ENCODE measurements at regions not wholly inside any gene's neighbourhood (a gene's known extent, or its start where the extent isn't known, plus 50 kb on each side); places are given as distances from the start of the nearest gene placed in this dataset.

DNA sequence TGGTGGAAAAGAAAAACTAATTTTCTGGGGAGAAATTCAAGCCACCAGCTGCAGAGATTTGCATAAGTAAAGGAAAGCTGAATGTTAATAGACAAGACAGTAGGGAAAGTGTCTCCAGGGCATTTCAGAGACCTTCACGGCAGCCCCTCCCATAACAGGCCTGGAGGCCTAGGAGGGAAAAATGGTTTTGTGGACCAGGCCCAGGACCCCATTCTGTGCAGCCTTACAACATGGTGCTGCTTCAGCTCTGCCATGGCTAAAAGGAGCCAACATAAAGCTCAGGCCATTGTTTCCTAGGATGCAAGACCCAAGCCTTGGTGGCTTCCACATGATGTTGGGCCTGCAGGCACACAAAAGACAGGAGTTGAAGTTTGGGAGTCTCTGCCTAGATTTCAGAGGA lies 697.1 kb downstream of the SOCS6 start:
- Mint-ChIP-seq H3K36me3 (ENCODE audit: low read depth) (no peaks in the 10 kb centered on the region), H3K4me1 (ENCODE audit: low read depth) (no peaks in the 10 kb centered on the region), H3K4me3 (no peak overlapping the region), H3K27ac (no peak overlapping the region), H3K9me3 (ENCODE audit: insufficient read depth) (peaks cover 21% of the 10 kb centered on the region), H3K27me3 (ENCODE audit: low read depth) (no peaks in the 10 kb centered on the region)
- POLR2A ChIA-PET, result no interaction called here
- no peak for ATAC-seq
- no peak for DNase-seq
- CTCF ChIA-PET, result no interaction called here

- ChIA-PET CTCF (no interaction called here), POLR2A (no interaction called here)
- no peaks in the 10 kb centered on the region for H3K36me3 Mint-ChIP-seq (ENCODE audit: low read depth)
- no peak overlapping the region for H3K27ac Mint-ChIP-seq
- no peak overlapping the region for H3K4me3 Mint-ChIP-seq
- H3K27me3 Mint-ChIP-seq (ENCODE audit: low read depth), result no peaks in the 10 kb centered on the region
- ATAC-seq (no peak), DNase-seq (no peak)
- H3K4me1 Mint-ChIP-seq (ENCODE audit: low read depth), result no peaks in the 10 kb centered on the region
- H3K9me3 Mint-ChIP-seq (ENCODE audit: insufficient read depth), result peaks cover 17% of the 10 kb centered on the region
Measured at GRCh38 chr18:70982292-70982691, 693.4 kb downstream of the SOCS6 start.

DNA sequence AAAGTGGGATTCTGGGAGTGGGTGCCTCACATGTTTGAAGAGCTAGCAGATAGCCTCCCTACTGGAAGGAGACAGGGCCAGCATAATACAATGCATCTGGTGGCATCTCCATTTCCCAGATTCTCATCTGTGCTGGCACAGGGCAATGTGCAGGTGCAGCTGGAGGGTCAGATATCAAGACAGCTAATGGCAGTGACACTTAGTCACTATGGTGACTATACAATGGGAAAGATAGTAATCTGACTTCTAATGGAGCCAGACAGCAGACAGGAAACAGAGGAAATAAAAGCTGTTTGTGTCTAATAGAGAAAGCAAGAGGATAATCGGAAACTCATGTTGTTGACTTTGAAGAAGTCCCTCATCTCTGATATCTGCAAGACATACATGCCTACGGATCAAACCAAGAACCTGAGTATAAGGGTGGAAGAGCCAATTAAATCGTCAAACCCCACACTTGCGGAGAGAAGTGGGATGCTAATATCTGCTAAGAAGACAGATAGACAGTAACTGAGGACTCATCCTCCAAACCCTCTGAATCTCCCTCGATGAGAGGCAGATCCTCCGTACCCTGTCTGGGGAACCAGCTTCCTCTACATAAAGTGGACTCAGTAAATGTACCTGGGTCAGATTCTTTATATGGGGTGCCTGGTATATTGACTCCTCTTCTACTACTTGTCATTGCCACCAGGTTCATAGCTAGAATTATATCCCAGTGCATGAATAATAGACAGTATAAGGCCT lies 692.7 kb downstream of the SOCS6 start:
- Mint-ChIP-seq H3K4me1 (ENCODE audit: low read depth) (no peaks in the 10 kb centered on the region), H3K4me3 (no peak overlapping the region), H3K9me3 (ENCODE audit: insufficient read depth) (peaks cover 13% of the 10 kb centered on the region), H3K27me3 (ENCODE audit: low read depth) (no peaks in the 10 kb centered on the region), H3K27ac (no peak overlapping the region), H3K36me3 (ENCODE audit: low read depth) (no peaks in the 10 kb centered on the region)
- POLR2A ChIA-PET, result no interaction called here
- CTCF ChIA-PET, result no interaction called here
- no peak for ATAC-seq
- no peak for DNase-seq

DNA sequence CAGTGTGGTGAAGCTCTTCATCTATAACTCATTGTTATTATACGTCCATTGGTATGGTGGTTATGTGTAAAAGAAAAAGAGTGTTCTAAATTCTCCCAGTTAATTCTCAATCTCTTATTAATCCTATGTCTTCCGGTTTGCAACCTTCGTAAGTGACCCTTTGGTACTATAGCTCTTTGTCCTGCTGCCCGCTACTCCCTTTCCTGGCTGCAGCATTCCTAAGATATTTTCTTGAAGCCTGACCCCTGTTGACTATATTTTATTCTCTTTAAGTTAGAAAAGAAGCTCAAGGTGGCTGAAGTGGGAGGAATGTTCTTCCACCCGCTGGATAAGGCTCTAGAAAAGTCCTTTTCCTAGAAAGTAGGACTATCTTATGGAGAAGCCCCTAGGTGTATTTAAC lies 684.8 kb downstream of the SOCS6 start:
- Mint-ChIP-seq H3K27ac (no peak overlapping the region), H3K27me3 (ENCODE audit: low read depth) (no peaks in the 10 kb centered on the region), H3K4me1 (ENCODE audit: low read depth) (no peaks in the 10 kb centered on the region), H3K4me3 (no peak overlapping the region), H3K9me3 (ENCODE audit: insufficient read depth) (no peaks in the 10 kb centered on the region), H3K36me3 (ENCODE audit: low read depth) (no peaks in the 10 kb centered on the region)
- ATAC-seq (no peak), DNase-seq (no peak)
- POLR2A ChIA-PET, result no interaction called here
- CTCF ChIA-PET, result no interaction called here

GRCh38 chr18:70966419-70966818 lies 677.6 kb downstream of the SOCS6 start:
- H3K27me3 Mint-ChIP-seq (ENCODE audit: low read depth), result no peaks in the 10 kb centered on the region
- no peaks in the 10 kb centered on the region for H3K9me3 Mint-ChIP-seq (ENCODE audit: insufficient read depth)
- no peaks in the 10 kb centered on the region for H3K4me1 Mint-ChIP-seq (ENCODE audit: low read depth)
- CTCF ChIA-PET, result no interaction called here
- H3K27ac Mint-ChIP-seq, result no peak overlapping the region
- H3K36me3 Mint-ChIP-seq (ENCODE audit: low read depth), result no peaks in the 10 kb centered on the region
- ATAC-seq (no peak), DNase-seq (no peak)
- POLR2A ChIA-PET, result no interaction called here
- no peak overlapping the region for H3K4me3 Mint-ChIP-seq

GRCh38 chr18:70961939-70962338 lies 673.1 kb downstream of the SOCS6 start:
- no peaks in the 10 kb centered on the region for H3K9me3 Mint-ChIP-seq (ENCODE audit: insufficient read depth)
- ATAC-seq, result no peak

GRCh38 chr18:70956554-70956953 lies 667.7 kb downstream of the SOCS6 start:
- DNase-seq, result no peak
- Mint-ChIP-seq H3K4me1 (ENCODE audit: low read depth) (no peaks in the 10 kb centered on the region), H3K27ac (no peak overlapping the region), H3K27me3 (ENCODE audit: low read depth) (no peaks in the 10 kb centered on the region), H3K4me3 (no peak overlapping the region), H3K9me3 (ENCODE audit: insufficient read depth) (no peaks in the 10 kb centered on the region), H3K36me3 (ENCODE audit: low read depth) (no peaks in the 10 kb centered on the region)
- POLR2A ChIA-PET, result no interaction called here
- no peak for ATAC-seq
- CTCF ChIA-PET, result no interaction called here

More at GRCh38 chr18:70961939-70962338, 673.1 kb downstream of the SOCS6 start:
- ChIA-PET CTCF (no interaction called here), POLR2A (no interaction called here)
- no peaks in the 10 kb centered on the region for H3K36me3 Mint-ChIP-seq (ENCODE audit: low read depth)
- H3K27ac Mint-ChIP-seq, result no peak overlapping the region
- no peaks in the 10 kb centered on the region for H3K4me1 Mint-ChIP-seq (ENCODE audit: low read depth)
- DNase-seq, result no peak
- H3K27me3 Mint-ChIP-seq (ENCODE audit: low read depth), result no peaks in the 10 kb centered on the region
- H3K4me3 Mint-ChIP-seq, result no peak overlapping the region

DNA sequence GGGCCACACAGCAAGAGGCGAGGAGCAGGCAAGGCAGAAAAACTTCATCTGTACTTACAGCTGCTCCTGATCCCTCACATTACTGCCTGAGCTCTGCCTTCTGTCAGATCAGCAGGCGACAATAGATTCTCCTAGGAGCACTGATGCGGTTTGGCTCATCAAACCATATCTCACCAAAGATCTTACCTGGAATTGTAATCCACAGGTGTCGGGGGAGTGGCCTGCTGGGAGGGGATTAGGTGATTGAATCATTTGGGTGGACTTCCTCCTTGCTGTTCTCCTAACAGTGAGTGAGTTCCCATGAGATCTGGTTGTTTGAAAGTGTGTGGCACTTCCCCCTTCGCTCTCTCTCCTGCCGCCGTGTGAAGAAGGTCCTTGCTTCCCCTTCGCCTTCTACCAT lies 647.3 kb downstream of the SOCS6 start:
- no peaks in the 10 kb centered on the region for H3K4me1 Mint-ChIP-seq (ENCODE audit: low read depth)
- CTCF ChIA-PET, result no interaction called here
- H3K27me3 Mint-ChIP-seq (ENCODE audit: low read depth), result no peaks in the 10 kb centered on the region
- no peaks in the 10 kb centered on the region for H3K9me3 Mint-ChIP-seq (ENCODE audit: insufficient read depth)
- DNase-seq, result no peak
- H3K4me3 Mint-ChIP-seq, result no peak overlapping the region
- H3K27ac Mint-ChIP-seq, result no peak overlapping the region
- H3K36me3 Mint-ChIP-seq (ENCODE audit: low read depth), result no peaks in the 10 kb centered on the region
- POLR2A ChIA-PET, result no interaction called here
- ATAC-seq, result no peak

GRCh38 chr18:70931942-70932814 lies 643.3 kb downstream of the SOCS6 start:
- CTCF ChIA-PET, result interaction anchor here (0.7 kb wide), 1 partner anchor 9 kb away, joined by 3 read pairs; no protein-coding TSS in a partner anchor
- H3K4me1 Mint-ChIP-seq (ENCODE audit: low read depth), result no peaks in the 10 kb centered on the region
- DNase-seq (no peak), ATAC-seq (no peak)
- POLR2A ChIA-PET, result no interaction called here
- H3K27me3 Mint-ChIP-seq (ENCODE audit: low read depth), result no peaks in the 10 kb centered on the region
- no peaks in the 10 kb centered on the region for H3K36me3 Mint-ChIP-seq (ENCODE audit: low read depth)
- no peaks in the 10 kb centered on the region for H3K9me3 Mint-ChIP-seq (ENCODE audit: insufficient read depth)
- H3K4me3 Mint-ChIP-seq, result no peak overlapping the region
- H3K27ac Mint-ChIP-seq, result no peak overlapping the region

- POLR2A ChIA-PET, result no interaction called here
- no peaks in the 10 kb centered on the region for H3K36me3 Mint-ChIP-seq (ENCODE audit: low read depth)
- no peaks in the 10 kb centered on the region for H3K27me3 Mint-ChIP-seq (ENCODE audit: low read depth)
- no peak overlapping the region for H3K4me3 Mint-ChIP-seq
- H3K27ac Mint-ChIP-seq, result no peak overlapping the region
- CTCF ChIA-PET, result no interaction called here
- H3K9me3 Mint-ChIP-seq (ENCODE audit: insufficient read depth), result peaks cover 6% of the 10 kb centered on the region
- ATAC-seq (no peak), DNase-seq (no peak)
- no peaks in the 10 kb centered on the region for H3K4me1 Mint-ChIP-seq (ENCODE audit: low read depth)
Measured at GRCh38 chr18:70920840-70921374, 632.1 kb downstream of the SOCS6 start.

DNA sequence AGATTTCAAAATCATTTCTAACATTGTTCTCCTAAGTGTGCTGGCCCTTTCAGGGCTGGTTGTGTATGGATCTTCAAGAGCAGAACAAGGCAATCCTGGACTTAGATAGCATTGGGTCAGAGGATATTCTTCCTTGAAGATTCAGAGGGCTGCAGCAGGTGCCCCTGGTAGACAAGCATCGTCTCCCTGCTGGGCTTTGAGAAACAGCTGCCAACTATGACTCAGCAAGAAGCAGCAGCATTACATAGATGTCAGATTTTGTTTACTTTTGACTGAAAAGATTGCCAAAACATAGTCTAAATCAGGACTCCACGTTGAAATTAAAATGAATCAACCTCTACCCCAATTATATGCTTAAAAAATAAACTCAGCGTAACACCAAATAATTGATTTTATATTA lies 618.8 kb downstream of the SOCS6 start:
- no peak overlapping the region for H3K4me3 Mint-ChIP-seq
- H3K36me3 Mint-ChIP-seq (ENCODE audit: low read depth), result no peaks in the 10 kb centered on the region
- H3K27ac Mint-ChIP-seq, result no peak overlapping the region
- ChIA-PET CTCF (no interaction called here), POLR2A (no interaction called here)
- ATAC-seq (no peak), DNase-seq (no peak)
- no peaks in the 10 kb centered on the region for H3K27me3 Mint-ChIP-seq (ENCODE audit: low read depth)
- H3K9me3 Mint-ChIP-seq (ENCODE audit: insufficient read depth), result no peaks in the 10 kb centered on the region
- no peaks in the 10 kb centered on the region for H3K4me1 Mint-ChIP-seq (ENCODE audit: low read depth)

GRCh38 chr18:70892381-70892780 lies 603.5 kb downstream of the SOCS6 start:
- Mint-ChIP-seq H3K4me3 (no peak overlapping the region), H3K4me1 (ENCODE audit: low read depth) (no peaks in the 10 kb centered on the region), H3K27me3 (ENCODE audit: low read depth) (no peaks in the 10 kb centered on the region), H3K9me3 (ENCODE audit: insufficient read depth) (no peaks in the 10 kb centered on the region), H3K27ac (no peak overlapping the region), H3K36me3 (ENCODE audit: low read depth) (no peaks in the 10 kb centered on the region)
- ATAC-seq, result no peak
- POLR2A ChIA-PET, result no interaction called here
- CTCF ChIA-PET, result no interaction called here
- DNase-seq, result no peak

All from activated CD8-positive, alpha-beta T cell treated with anti-CD3 and anti-CD28 coated beads, Interleukin-2, amount 10 ng/mL, durations not matched to agents 7 days and 5 days (primary cell).